HepG2 (cell line): ENCODE measurements at regions not wholly inside any gene's neighbourhood (a gene's known extent, or its start where the extent isn't known, plus 50 kb on each side); places are given as distances from the start of the nearest gene placed in this dataset.

Source experiments
- ELF3 ChIP-seq: IDR thresholded peaks from 2 replicates; pipeline ENCODE4 v1.6.1; 2016; ENCODE audit warnings: missing genetic modification reagents, missing compliant biosample characterization
- FOSL2 ChIP-seq: sonication (generic); formaldehyde crosslinking; IDR thresholded peaks from 2 replicates; pipeline ENCODE4 v1.4.0; 2020; ENCODE audit warnings: missing genetic modification reagents
- FOXP1 ChIP-seq, 2 experiments: fragments of 450-650 bp in 1 of 2; IDR thresholded peaks; 2 replicates each; pipeline ENCODE4 v1.6.1; 2017 to 2018; ENCODE audit warnings: antibody characterized with exemption in 1 of 2
- GLMP ChIP-seq: sonication (generic); formaldehyde crosslinking; IDR thresholded peaks from 2 replicates; pipeline ENCODE4 v1.9.0; 2021; ENCODE audit warnings: missing genetic modification reagents, mild to moderate bottlenecking, borderline replicate concordance
- HNF4A ChIP-seq: sonication (generic); formaldehyde crosslinking; IDR thresholded peaks from 2 replicates; pipeline ENCODE4 v1.4.0; 2020; ENCODE audit warnings: missing genetic modification reagents
- KDM6A ChIP-seq: IDR thresholded peaks from 2 replicates; pipeline ENCODE4 v1.6.1; 2016; ENCODE audit warnings: low read depth
- MIXL1 ChIP-seq: IDR thresholded peaks from 2 replicates; pipeline ENCODE4 v1.6.1; 2016
- MLXIP ChIP-seq: sonication (generic); formaldehyde crosslinking; IDR thresholded peaks from 2 replicates; pipeline ENCODE4 v1.9.0; 2021; ENCODE audit warnings: missing genetic modification reagents, borderline replicate concordance
- MNT ChIP-seq: fragments of 450-650 bp; IDR thresholded peaks from 2 replicates; pipeline ENCODE4 v1.6.1; 2016
- RARA ChIP-seq: IDR thresholded peaks from 2 replicates; pipeline ENCODE4 v1.6.1; 2016; ENCODE audit warnings: missing genetic modification reagents, missing compliant biosample characterization
- ZBTB20 ChIP-seq: sonication (generic); formaldehyde crosslinking; IDR thresholded peaks from 2 replicates; pipeline ENCODE4 v1.8.1; 2023; ENCODE audit warnings: missing genetic modification reagents, low read depth, mild to moderate bottlenecking, borderline replicate concordance
- ZNF264 ChIP-seq: sonication (generic); formaldehyde crosslinking; IDR thresholded peaks from 2 replicates; pipeline ENCODE4 v1.4.0; 2020; ENCODE audit warnings: missing genetic modification reagents
- TF ChIP-seq, protein P1 (sequence below): sonication (generic); formaldehyde crosslinking; conservative IDR thresholded peaks from 2 replicates; pipeline ENCODE4 v1.4.0; 2020; ENCODE audit warnings: mild to moderate bottlenecking, missing genetic modification reagents, moderate library complexity

GRCh38 chr13:109592770-109593169 lies 193.6 kb downstream of the IRS2 start (continued):
- no peak for TF ChIP-seq MLXIP (CRISPR knock-in tag)
- TF ChIP-seq FOXP1 (IDR thresholded peaks at IDR 0.05): peak; percentile 48; the same call in 1 of the 2 replicates
- TF ChIP-seq FOXP1 (CRISPR knock-in tag; IDR thresholded peaks at IDR 0.05): peak; percentile 93
- peak; percentile 73 for TF ChIP-seq RARA (CRISPR knock-in tag)
- TF ChIP-seq ZBTB20 (CRISPR knock-in tag): peak; percentile 88; the same call in 1 of the 2 replicates
- TF ChIP-seq ELF3 (CRISPR knock-in tag): 0 out of 2 replicates have a peak, but pooled peaks have one; percentile 30
- no peak for TF ChIP-seq GLMP (CRISPR knock-in tag)
- TF ChIP-seq, protein P1, sequence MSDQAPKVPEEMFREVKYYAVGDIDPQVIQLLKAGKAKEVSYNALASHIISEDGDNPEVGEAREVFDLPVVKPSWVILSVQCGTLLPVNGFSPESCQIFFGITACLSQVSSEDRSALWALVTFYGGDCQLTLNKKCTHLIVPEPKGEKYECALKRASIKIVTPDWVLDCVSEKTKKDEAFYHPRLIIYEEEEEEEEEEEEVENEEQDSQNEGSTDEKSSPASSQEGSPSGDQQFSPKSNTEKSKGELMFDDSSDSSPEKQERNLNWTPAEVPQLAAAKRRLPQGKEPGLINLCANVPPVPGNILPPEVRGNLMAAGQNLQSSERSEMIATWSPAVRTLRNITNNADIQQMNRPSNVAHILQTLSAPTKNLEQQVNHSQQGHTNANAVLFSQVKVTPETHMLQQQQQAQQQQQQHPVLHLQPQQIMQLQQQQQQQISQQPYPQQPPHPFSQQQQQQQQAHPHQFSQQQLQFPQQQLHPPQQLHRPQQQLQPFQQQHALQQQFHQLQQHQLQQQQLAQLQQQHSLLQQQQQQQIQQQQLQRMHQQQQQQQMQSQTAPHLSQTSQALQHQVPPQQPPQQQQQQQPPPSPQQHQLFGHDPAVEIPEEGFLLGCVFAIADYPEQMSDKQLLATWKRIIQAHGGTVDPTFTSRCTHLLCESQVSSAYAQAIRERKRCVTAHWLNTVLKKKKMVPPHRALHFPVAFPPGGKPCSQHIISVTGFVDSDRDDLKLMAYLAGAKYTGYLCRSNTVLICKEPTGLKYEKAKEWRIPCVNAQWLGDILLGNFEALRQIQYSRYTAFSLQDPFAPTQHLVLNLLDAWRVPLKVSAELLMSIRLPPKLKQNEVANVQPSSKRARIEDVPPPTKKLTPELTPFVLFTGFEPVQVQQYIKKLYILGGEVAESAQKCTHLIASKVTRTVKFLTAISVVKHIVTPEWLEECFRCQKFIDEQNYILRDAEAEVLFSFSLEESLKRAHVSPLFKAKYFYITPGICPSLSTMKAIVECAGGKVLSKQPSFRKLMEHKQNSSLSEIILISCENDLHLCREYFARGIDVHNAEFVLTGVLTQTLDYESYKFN (CRISPR knock-in tag): peak; percentile 93
- TF ChIP-seq FOSL2 (CRISPR knock-in tag): peak; percentile 53
- peak; percentile 80 for TF ChIP-seq HNF4A
- TF ChIP-seq ZNF264: 0 out of 2 replicates have a peak, but pooled peaks have one; percentile 23
- peak; percentile 76 for TF ChIP-seq KDM6A
- no peak for TF ChIP-seq MNT
- TF ChIP-seq MIXL1 (CRISPR knock-in tag): 0 out of 2 replicates have a peak, but pooled peaks have one; percentile 51
